Testis (tissue), 2 donors: ENCODE measurements at regions not wholly inside any gene's neighbourhood (a gene's known extent, or its start where the extent isn't known, plus 50 kb on each side); places are given as distances from the start of the nearest gene placed in this dataset.
A peak's percentile ranks its signal among the peaks of the same experiment; 100 is the strongest.

Experiments
- DNase-seq: peaks from one replicate; pipeline ENCODE4 v3.0.0-alpha.2; 2019
- H3K27ac ChIP-seq, 2 donors: fragments of 200-600 bp; sonication (generic); one replicate each; pipeline ENCODE4 v1.5.1; 2019
- H3K27me3 ChIP-seq: fragments of 200-600 bp; sonication (generic); one replicate; pipeline ENCODE4 v1.5.1; 2019
- H3K36me3 ChIP-seq: fragments of 200-600 bp; sonication (generic); one replicate; pipeline ENCODE4 v1.5.1; 2017; ENCODE audit warnings: low read depth; ENCODE audit errors: missing control alignments
- H3K4me1 ChIP-seq: fragments of 200-600 bp; sonication (generic); one replicate; pipeline ENCODE4 v1.5.1; 2019
- H3K4me3 ChIP-seq, 2 donors: fragments of 200-600 bp; sonication (generic); one replicate each; pipeline ENCODE4 v1.5.1; 2017 to 2019
- H3K9me3 ChIP-seq: fragments of 200-600 bp; sonication (generic); one replicate; pipeline ENCODE4 v1.5.1; 2017
- POLR2A ChIP-seq: fragments of 450-650 bp; IDR thresholded peaks from one replicate; pipeline ENCODE4 v1.6.1; 2017; ENCODE audit warnings: antibody characterized with exemption, mild to moderate bottlenecking, moderate library complexity
- WGBS, 2 donors: methylation state at CpG; one replicate each; pipeline ENCODE4 v1.1.5; 2018; 5-methylcytosine and 5-hydroxymethylcytosine counted together
- intact Hi-C: fragments of 100-400 bp; cut with DNase I; formaldehyde crosslinking; loops from one replicate; pipeline ENCODE4 v1.15.1; 2023; ENCODE audit warnings: low total_unique reads
- TF ChIP-seq, protein P1 (sequence below), 3 experiments: fragments of 450-650 bp in 2 of 3; fragments of 200-600 bp in 1 of 3; sonication (generic) in 1 of 3; IDR thresholded peaks; one replicate each; pipeline ENCODE4 v1.5.1; 2016 to 2019; ENCODE audit warnings: antibody characterized with exemption in 3 of 3, mild to moderate bottlenecking in 2 of 3, moderate library complexity in 1 of 3

DNA sequence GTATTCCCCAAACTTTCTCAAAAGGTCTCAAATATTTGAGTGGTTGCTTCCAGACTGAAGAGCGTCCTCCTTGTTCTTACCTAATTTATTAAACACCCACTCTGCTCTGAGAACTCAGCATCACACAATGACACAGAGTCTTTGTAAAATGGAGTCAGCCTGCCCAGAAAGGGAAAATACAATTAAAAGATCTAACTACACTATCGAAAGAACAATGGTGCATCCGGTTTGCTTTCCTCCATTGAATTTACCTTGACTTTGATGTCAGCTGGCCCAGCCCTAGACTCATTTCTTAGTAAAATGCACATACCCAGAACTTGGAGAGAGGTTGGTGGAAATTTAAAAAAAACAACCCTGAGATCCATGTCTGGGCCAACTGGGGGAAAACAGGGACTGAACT lies 120.7 kb upstream of the SERP2 start:
- H3K4me3 ChIP-seq: no peak overlapping the region
- H3K36me3 ChIP-seq: no peaks in the 10 kb centered on the region
- no peaks in the 10 kb centered on the region for H3K27me3 ChIP-seq
- TF ChIP-seq POLR2A: no peak
- H3K4me1 ChIP-seq: peaks cover 8% of the 10 kb centered on the region
- H3K9me3 ChIP-seq: no peaks in the 10 kb centered on the region
- intact Hi-C loops: no loop called here
- DNase-seq: no peak
- no peak overlapping the region for H3K27ac ChIP-seq
- WGBS, 2 donors: 82 to 89% methylated on average over 3 of the region's 3 CpGs

DNA sequence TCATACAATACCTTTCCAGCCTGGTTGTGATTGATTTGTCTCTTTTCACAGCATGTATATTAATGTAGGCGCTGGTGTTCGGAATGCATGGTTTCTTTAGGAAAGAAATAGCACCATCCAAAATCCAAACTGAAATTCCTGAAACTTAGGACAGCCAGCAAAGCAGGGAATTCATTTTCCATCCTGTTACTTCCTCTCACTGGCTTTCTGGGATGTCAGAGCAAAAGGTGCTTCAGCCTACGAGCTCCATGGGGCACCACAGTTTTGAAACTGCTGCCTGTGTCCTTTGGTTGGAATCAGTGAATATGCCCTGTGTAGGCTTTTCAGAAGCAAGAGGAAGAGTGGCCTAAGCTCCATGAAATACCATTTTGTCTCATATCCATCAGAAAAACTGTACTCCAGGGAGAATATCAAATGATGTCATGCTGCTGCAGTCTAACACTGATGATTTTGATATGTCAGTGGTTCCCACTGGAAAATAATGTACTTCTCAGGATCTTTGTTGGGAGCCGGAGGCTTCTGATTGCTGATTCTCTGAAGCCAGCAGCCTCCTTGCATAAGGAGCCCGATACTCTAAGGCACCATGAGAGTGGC lies 117.8 kb upstream of the SERP2 start:
- DNase-seq: no peak

DNA sequence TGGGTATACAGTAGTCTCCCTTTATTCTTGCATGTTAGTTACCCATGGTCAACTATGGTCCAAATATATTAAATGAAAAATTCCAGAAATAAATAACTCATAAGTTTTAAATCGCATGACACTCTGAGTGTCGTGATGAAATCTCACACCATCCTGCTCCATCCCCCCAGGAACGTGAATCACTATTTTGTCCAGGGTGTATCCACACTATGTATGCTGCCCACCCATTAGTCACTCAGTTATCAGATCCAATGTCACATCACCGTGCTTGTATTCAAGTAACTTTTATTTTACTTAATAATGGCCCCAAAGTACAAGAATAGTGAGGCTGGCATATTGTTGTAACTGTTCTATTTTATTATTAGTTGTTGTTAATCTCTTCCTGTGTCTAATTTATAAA lies 115.8 kb upstream of the SERP2 start:
- TF ChIP-seq, protein P1, sequence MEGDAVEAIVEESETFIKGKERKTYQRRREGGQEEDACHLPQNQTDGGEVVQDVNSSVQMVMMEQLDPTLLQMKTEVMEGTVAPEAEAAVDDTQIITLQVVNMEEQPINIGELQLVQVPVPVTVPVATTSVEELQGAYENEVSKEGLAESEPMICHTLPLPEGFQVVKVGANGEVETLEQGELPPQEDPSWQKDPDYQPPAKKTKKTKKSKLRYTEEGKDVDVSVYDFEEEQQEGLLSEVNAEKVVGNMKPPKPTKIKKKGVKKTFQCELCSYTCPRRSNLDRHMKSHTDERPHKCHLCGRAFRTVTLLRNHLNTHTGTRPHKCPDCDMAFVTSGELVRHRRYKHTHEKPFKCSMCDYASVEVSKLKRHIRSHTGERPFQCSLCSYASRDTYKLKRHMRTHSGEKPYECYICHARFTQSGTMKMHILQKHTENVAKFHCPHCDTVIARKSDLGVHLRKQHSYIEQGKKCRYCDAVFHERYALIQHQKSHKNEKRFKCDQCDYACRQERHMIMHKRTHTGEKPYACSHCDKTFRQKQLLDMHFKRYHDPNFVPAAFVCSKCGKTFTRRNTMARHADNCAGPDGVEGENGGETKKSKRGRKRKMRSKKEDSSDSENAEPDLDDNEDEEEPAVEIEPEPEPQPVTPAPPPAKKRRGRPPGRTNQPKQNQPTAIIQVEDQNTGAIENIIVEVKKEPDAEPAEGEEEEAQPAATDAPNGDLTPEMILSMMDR (IDR thresholded peaks at IDR 0.05): no peak
- no peak for TF ChIP-seq POLR2A
- no peak overlapping the region for H3K4me3 ChIP-seq
- no peaks in the 10 kb centered on the region for H3K9me3 ChIP-seq
- no peaks in the 10 kb centered on the region for H3K4me1 ChIP-seq
- intact Hi-C loops: no loop called here
- WGBS, 2 donors: 92 to 98% methylated on average over 4 of the region's 4 CpGs
- no peak for DNase-seq
- no peaks in the 10 kb centered on the region for H3K27me3 ChIP-seq
- no peak overlapping the region for H3K27ac ChIP-seq
- no peaks in the 10 kb centered on the region for H3K36me3 ChIP-seq

More for the DNA sequence above, 117.8 kb upstream of the SERP2 start:
- WGBS, 2 donors: 87 to 90% methylated on average over 5 of the region's 5 CpGs
- no peaks in the 10 kb centered on the region for H3K4me1 ChIP-seq
- intact Hi-C loops: no loop called here
- no peaks in the 10 kb centered on the region for H3K36me3 ChIP-seq
- H3K27ac ChIP-seq: no peak overlapping the region
- no peaks in the 10 kb centered on the region for H3K9me3 ChIP-seq
- no peak overlapping the region for H3K4me3 ChIP-seq
- no peaks in the 10 kb centered on the region for H3K27me3 ChIP-seq
- TF ChIP-seq, protein P1 (IDR thresholded peaks at IDR 0.05): no peak
- TF ChIP-seq POLR2A: no peak

DNA sequence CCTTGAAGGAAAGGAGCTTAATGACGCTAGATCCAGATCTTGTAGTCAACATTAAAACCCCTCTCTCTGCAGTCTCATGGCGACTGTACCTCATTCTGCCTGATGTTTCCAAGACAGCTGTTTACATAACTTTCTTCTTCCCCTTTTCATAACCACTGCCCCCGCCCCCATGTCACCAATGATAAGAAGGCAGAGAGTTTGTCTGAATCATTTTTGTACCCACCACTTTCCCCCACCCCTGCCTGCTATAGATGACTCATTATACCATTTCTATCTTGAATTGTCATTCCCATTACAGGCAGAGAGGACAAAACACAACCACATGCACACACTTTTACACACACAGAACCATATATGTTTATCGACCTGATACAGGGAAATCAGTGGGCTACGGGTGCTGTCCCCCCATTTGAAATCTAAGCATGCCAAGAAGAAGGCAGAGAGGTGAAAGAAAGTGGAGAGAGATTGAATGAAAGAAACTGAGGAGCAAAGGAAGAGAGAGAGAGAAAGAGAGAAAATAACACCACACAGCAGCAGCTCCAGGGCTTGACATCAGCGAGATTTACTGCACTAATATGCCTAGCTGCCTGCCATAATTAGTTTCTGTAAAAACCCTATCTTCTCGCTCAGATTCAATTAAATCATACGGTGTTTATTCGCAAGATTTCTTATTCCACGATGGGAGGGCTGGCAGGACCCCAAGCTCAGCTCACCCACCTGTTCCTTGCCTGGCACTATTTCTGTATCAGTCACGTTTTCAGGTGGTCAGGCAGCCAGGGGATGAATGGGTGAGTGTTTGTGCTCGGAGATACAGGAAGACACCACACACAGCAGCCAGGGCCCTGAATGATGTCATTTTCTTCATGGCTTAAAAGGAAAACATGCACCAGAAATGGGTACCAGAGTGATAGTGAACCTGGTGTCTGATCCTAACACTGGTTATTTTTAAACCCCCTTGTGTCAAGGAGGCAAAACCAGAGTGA lies 114.3 kb upstream of the SERP2 start:
- Histone ChIP-seq H3K9me3 (no peaks in the 10 kb centered on the region), H3K36me3 (no peaks in the 10 kb centered on the region), H3K4me3 (no peak overlapping the region), H3K27me3 (no peaks in the 10 kb centered on the region), H3K27ac (no peak overlapping the region), H3K4me1 (no peaks in the 10 kb centered on the region)
- WGBS, 2 donors: 67 to 76% methylated on average over 12 of the region's 12 CpGs
- DNase-seq: peak; percentile 40
- intact Hi-C loops: no loop called here
- TF ChIP-seq, protein P1 (IDR thresholded peaks at IDR 0.05): no peak
- TF ChIP-seq POLR2A: no peak

DNA sequence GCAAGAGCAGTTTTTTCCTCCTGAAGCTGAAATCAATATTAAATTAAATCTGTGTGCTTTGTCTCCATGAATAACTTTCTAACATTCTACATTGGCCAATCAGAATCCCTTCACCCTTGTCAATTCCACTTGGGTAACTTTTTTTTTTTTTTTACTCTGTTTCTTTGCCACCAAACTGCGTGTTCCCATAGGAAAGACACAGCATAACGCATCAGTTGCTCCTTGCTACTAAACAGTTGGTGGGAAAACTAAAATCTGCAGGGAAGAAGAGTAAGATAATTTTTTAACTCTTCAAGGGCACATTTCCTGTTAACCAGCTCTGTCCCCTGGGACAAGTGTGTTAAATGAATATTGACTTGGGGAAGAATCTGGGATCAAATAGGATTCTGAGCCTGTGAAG lies 113.3 kb upstream of the SERP2 start:
- Histone ChIP-seq H3K4me1 (no peaks in the 10 kb centered on the region), H3K36me3 (no peaks in the 10 kb centered on the region), H3K9me3 (no peaks in the 10 kb centered on the region), H3K4me3 (no peak overlapping the region), H3K27ac (no peak overlapping the region), H3K27me3 (no peaks in the 10 kb centered on the region)
- WGBS, 2 donors: 68 to 86% methylated on average over 2 of the region's 2 CpGs
- intact Hi-C loops: no loop called here
- TF ChIP-seq POLR2A: no peak
- TF ChIP-seq, protein P1 (IDR thresholded peaks at IDR 0.05): no peak
- no peak for DNase-seq
